Fibroblast of mammary gland (primary cell): ENCODE measurements at regions not wholly inside any gene's neighbourhood (a gene's known extent, or its start where the extent isn't known, plus 50 kb on each side); places are given as distances from the start of the nearest gene placed in this dataset.

Source experiments
- DNase-seq: peaks from one replicate; pipeline ENCODE4 v3.0.0-alpha.2; 2010; ENCODE audit warnings: low read depth
- H3K4me3 ChIP-seq: 2 replicates; pipeline ENCODE4 v1.5.1; 2011; ENCODE audit warnings: low read depth, mild to moderate bottlenecking, low read length, moderate library complexity; ENCODE audit not compliant: control insufficient read depth
- TF ChIP-seq, protein P1 (sequence below): conservative IDR thresholded peaks from 2 replicates; pipeline ENCODE4 v1.5.1; 2011; ENCODE audit warnings: low read depth, low read length, inconsistent platforms; ENCODE audit not compliant: control insufficient read depth, insufficient read depth

DNA sequence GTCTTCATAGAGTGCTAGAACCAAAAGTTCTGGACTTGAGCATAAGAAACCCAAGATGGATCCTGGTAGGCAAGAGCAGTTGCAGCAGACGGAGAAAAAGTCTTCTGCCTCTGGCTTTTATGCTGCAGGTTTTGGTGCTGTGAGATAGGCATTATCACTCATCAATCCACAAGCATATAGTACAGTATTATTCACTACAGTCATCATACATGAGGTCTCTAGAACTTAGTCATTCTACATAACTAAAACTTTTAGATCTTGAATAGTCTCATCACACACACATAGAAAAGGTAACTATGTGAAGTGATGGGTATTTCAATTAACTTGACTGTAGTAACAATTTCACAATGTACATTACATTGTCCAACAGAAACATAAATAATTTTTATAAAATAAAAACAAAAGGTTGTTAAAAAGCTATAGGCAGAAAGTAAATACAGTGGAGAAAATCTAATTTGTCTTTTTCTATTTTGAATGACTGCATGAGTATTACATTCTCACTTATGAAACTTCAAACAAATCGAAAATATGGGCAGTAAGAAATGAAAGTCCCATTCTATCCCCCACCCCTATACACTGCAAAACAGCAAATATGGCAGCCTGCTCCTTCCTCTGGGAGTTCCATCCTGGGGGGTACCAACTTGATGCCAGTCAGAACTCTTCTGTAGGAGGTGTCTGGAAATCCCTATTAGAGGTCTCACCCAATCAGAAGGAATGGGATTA lies 534.3 kb upstream of the ACVR2A start:
- no peak for DNase-seq
- no peak overlapping the region for H3K4me3 ChIP-seq
- TF ChIP-seq, protein P1, sequence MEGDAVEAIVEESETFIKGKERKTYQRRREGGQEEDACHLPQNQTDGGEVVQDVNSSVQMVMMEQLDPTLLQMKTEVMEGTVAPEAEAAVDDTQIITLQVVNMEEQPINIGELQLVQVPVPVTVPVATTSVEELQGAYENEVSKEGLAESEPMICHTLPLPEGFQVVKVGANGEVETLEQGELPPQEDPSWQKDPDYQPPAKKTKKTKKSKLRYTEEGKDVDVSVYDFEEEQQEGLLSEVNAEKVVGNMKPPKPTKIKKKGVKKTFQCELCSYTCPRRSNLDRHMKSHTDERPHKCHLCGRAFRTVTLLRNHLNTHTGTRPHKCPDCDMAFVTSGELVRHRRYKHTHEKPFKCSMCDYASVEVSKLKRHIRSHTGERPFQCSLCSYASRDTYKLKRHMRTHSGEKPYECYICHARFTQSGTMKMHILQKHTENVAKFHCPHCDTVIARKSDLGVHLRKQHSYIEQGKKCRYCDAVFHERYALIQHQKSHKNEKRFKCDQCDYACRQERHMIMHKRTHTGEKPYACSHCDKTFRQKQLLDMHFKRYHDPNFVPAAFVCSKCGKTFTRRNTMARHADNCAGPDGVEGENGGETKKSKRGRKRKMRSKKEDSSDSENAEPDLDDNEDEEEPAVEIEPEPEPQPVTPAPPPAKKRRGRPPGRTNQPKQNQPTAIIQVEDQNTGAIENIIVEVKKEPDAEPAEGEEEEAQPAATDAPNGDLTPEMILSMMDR: no peak

DNA sequence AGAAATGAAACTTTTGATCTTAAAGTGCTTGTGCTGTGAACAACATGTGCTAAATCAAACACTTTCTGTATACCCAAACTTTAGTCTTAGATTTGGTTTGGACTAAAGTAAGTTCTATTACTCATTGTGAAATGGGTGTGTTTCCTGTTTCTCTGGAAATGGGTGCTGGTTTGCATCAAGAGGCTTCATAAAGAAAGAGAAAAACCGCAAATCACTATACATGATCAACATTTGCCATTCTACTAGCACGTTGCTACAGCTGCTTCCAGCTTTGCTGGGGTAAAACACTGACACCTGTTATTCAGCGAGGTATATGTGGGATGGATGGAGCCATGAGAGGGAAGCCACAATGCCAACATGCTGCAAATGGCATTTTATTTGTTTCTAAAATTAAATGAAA lies 547.0 kb upstream of the ACVR2A start:
- DNase-seq: no peak
- TF ChIP-seq, protein P1: no peak
- H3K4me3 ChIP-seq: no peak overlapping the region

DNA sequence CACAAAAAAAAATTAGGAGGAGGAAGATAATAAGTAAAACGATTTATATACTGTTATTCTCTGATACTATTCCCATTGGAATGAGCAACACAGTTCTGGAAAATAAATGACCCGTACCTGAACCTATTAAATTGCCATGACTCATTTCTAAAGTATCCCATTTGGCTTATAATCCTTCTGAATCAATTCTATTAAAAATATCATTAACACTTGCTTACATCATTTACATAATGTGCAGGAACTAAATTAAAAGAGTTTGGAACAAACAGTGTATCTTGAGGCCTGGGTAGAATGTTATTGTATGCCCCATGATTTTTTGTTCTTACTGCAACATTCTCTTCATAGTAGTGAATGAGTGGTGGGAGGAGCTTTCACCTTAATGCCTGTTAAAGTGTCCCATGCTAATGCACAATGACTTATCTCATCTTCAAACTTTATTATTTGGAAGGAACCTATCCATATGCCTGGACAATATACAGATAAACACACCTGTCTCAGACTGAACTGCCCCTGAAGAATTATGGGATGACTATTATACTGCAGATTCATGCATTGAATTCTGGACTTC lies 549.9 kb upstream of the ACVR2A start:
- no peak for DNase-seq
- no peak overlapping the region for H3K4me3 ChIP-seq
- TF ChIP-seq, protein P1: no peak

DNA sequence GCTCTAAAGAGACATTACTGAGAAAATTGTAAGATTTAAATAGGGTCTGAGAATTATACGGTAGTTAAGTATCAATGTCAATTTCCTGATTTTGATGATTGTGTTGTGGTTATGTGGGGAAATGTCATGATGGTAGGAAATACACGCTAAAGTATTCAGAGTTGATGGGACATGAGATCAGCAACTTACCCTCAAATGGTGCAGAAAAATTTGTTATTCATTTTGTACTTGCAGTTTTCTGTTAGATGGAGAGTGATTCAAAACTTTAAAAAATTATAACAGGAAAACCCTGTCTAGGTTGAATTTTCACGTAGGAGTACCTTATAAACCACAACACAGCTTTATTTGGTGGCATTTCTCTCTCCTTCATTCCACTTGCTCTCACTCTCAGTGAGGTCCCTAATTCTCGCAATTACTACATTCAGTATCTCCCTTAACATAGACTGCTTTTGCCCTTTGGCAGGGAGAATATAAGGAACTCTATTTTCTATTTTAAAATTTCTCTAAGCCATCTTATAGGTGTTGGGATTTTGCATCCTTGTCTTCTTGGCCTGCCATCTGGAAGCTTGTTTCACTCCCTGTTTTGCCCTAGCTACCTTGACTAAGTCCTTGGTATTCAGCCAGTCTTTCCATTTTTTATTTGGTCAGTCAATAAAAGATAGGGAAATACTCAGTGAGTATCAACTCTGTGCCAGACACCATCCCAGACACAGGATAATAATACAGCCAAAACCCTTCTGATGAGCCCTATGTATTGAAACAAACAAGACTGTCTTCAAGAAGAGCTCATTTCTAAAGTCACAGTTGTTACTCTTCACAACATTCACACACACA lies 550.6 kb upstream of the ACVR2A start:
- TF ChIP-seq, protein P1: no peak
- DNase-seq: no peak
- no peak overlapping the region for H3K4me3 ChIP-seq

DNA sequence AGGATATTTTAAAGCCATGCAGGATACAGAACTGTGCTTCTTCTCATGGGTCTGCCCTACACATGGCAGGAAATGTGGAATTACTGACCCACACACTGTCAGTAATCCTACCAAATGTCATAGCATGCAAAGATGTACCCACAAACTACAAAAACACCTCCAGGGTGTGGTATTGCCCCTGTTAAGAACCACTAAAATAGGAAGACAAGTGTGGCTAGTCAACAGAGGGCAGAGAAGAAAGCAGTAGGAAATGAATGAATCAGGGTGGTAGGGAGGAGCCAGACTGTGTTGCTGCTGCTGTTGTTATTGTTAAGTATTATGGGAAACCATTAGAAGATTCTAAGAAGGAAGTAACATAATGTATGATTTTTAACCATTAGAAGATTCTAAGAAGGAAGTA lies 556.7 kb upstream of the ACVR2A start:
- TF ChIP-seq, protein P1: no peak
- no peak for DNase-seq
- no peak overlapping the region for H3K4me3 ChIP-seq

DNA sequence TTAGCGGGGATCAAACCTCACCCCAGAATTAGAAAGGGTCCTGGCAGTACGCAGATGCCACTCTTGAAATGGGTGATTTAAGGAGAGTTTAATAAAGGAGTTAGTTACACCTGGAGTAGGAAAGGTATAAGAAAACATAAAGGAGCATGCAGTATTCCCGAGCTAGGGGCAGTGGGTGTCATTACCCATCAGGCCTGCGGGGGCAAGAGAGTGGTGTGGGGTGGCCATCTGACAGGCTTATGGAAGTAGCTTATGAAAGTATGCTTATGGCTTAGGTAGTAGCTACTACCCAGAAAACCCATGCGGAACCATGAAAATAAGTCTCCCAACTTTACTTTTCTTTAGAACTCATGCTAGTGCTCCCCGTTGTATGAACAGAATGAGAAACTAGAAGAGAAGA lies 568.9 kb upstream of the ACVR2A start:
- TF ChIP-seq, protein P1: peak; percentile 32
- no peak for DNase-seq
- H3K4me3 ChIP-seq: no peak overlapping the region
